DND-41 (cell line): ENCODE measurements at regions not wholly inside any gene's neighbourhood (a gene's known extent, or its start where the extent isn't known, plus 50 kb on each side); places are given as distances from the start of the nearest gene placed in this dataset.

ENCODE experiments used
- ATAC-seq: fragments of 200-7000 bp; cut with Tn5 transposase; 3 replicates; pipeline ENCODE4 v1.9.1; 2021; ENCODE audit warnings: low read depth; ENCODE audit not compliant: insufficient read depth
- DNase-seq: peaks from one replicate; pipeline ENCODE4 v3.0.0-alpha.2; 2020
- H2AFZ ChIP-seq: 2 replicates; pipeline ENCODE4 v1.6.0; 2012; ENCODE audit warnings: low read depth, low read length
- H3K27ac ChIP-seq: 2 replicates; pipeline ENCODE4 v1.5.1; 2012; ENCODE audit warnings: low read length, inconsistent platforms
- H3K27me3 ChIP-seq: fragments of 200-600 bp; sonication (generic); 2 replicates; pipeline ENCODE4 v1.6.0; 2012; ENCODE audit warnings: low read length, mild to moderate bottlenecking, inconsistent platforms; ENCODE audit not compliant: insufficient read depth, poor library complexity
- H3K36me3 ChIP-seq: 2 replicates; pipeline ENCODE4 v1.5.1; 2012; ENCODE audit warnings: low read length, inconsistent platforms; ENCODE audit not compliant: insufficient read depth
- H3K4me1 ChIP-seq: 2 replicates; pipeline ENCODE4 v1.5.1; 2012; ENCODE audit warnings: mild to moderate bottlenecking, low read length; ENCODE audit not compliant: insufficient read depth
- H3K4me2 ChIP-seq: 2 replicates; pipeline ENCODE4 v1.6.0; 2012; ENCODE audit warnings: mild to moderate bottlenecking, moderate library complexity, low read length, inconsistent platforms; ENCODE audit not compliant: insufficient read depth
- H3K4me3 ChIP-seq, 2 experiments: fragments of 200-600 bp in 1 of 2; shearing (Covaris generic) in 1 of 2; 2 replicates each; pipeline ENCODE4 v1.5.1; 2012 to 2016; ENCODE audit warnings: inconsistent platforms in 2 of 2, low read length in 2 of 2, mild to moderate bottlenecking in 2 of 2, low read depth in 1 of 2, moderate library complexity in 1 of 2
- H3K79me2 ChIP-seq: 2 replicates; pipeline ENCODE4 v1.6.0; 2012; ENCODE audit warnings: low read length, inconsistent platforms; ENCODE audit not compliant: insufficient read depth
- H3K9ac ChIP-seq: 2 replicates; pipeline ENCODE4 v1.6.0; 2012; ENCODE audit warnings: low read depth, mild to moderate bottlenecking, inconsistent platforms, low read length, moderate library complexity
- H3K9me3 ChIP-seq: 2 replicates; pipeline ENCODE4 v1.5.1; 2012; ENCODE audit warnings: low read length, moderate library complexity, mild to moderate bottlenecking, inconsistent platforms; ENCODE audit not compliant: insufficient read depth, severe bottlenecking
- H4K20me1 ChIP-seq: 2 replicates; pipeline ENCODE4 v1.6.0; 2012; ENCODE audit warnings: low read length; ENCODE audit not compliant: insufficient read depth
- EZH2 ChIP-seq: IDR thresholded peaks from 3 replicates; pipeline ENCODE4 v1.6.1; 2012; ENCODE audit warnings: borderline replicate concordance, low read depth, mild to moderate bottlenecking, moderate library complexity, low read length, inconsistent platforms; ENCODE audit not compliant: severe bottlenecking
- TF ChIP-seq, protein P1 (sequence below): IDR thresholded peaks from 2 replicates; pipeline ENCODE4 v1.5.1; 2012; ENCODE audit warnings: borderline replicate concordance, low read length, moderate library complexity, mild to moderate bottlenecking; ENCODE audit not compliant: poor library complexity, severe bottlenecking; ENCODE audit errors: extremely low read depth

DNA sequence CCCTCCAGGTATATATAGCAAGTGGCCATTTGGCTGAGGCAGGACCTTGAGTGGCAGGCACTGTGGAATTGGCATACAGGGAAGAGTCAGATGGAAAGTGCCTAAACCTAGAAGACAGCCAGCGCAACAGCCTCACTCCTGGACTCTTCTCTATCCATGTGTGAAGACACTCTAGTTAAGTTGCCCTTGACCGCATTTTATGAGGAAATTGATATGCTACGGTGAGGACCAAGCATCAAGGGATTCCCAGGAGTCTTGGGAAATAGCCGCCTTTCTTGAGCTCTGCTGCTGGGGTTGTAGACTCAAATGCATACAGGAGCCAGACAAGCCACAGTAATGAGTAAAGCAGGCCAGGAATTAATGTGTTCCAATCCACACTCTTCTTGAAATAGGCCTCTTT lies 145.9 kb upstream of the KAZN start:
- no peak overlapping the region for H3K27ac ChIP-seq
- H3K4me1 ChIP-seq, result no peaks in the 10 kb centered on the region
- no peak for ATAC-seq
- no peak overlapping the region for H2AFZ ChIP-seq
- H4K20me1 ChIP-seq, result no peaks in the 10 kb centered on the region
- H3K4me3 ChIP-seq, result no peak overlapping the region
- H3K27me3 ChIP-seq, result no peaks in the 10 kb centered on the region
- no peak overlapping the region for H3K4me2 ChIP-seq
- TF ChIP-seq, protein P1, sequence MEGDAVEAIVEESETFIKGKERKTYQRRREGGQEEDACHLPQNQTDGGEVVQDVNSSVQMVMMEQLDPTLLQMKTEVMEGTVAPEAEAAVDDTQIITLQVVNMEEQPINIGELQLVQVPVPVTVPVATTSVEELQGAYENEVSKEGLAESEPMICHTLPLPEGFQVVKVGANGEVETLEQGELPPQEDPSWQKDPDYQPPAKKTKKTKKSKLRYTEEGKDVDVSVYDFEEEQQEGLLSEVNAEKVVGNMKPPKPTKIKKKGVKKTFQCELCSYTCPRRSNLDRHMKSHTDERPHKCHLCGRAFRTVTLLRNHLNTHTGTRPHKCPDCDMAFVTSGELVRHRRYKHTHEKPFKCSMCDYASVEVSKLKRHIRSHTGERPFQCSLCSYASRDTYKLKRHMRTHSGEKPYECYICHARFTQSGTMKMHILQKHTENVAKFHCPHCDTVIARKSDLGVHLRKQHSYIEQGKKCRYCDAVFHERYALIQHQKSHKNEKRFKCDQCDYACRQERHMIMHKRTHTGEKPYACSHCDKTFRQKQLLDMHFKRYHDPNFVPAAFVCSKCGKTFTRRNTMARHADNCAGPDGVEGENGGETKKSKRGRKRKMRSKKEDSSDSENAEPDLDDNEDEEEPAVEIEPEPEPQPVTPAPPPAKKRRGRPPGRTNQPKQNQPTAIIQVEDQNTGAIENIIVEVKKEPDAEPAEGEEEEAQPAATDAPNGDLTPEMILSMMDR, result no peak
- no peak for TF ChIP-seq EZH2
- H3K9me3 ChIP-seq, result no peaks in the 10 kb centered on the region
- no peaks in the 10 kb centered on the region for H3K36me3 ChIP-seq
- H3K79me2 ChIP-seq, result no peaks in the 10 kb centered on the region
- no peak for DNase-seq
- no peak overlapping the region for H3K9ac ChIP-seq

DNA sequence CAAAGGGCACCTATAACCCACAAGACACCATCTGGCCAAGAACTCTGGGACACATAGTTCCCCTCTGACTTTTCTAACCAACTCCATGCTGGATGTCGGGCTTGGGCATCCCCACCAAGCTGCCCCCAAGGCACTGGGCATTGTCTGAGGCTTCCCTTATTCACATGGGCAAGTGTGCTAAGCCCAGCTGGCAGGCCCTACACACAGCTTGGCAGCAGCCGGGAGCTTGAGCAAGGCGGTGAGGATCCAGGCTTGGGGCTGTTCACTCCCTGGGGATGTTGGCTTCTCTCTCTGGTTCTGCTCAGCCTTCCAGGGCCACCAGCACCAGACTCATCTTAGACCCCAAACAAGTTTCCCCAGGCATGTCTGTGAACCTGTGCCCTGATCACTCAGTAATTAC lies 138.3 kb upstream of the KAZN start:
- Histone ChIP-seq H3K36me3 (no peaks in the 10 kb centered on the region), H2AFZ (no peak overlapping the region), H3K27me3 (no peaks in the 10 kb centered on the region), H3K4me1 (no peaks in the 10 kb centered on the region), H3K27ac (no peak overlapping the region), H3K9me3 (no peaks in the 10 kb centered on the region), H4K20me1 (no peaks in the 10 kb centered on the region), H3K79me2 (no peaks in the 10 kb centered on the region), H3K4me2 (no peak overlapping the region), H3K9ac (no peak overlapping the region), H3K4me3 (no peak overlapping the region)
- DNase-seq (no peak), ATAC-seq (no peak)
- TF ChIP-seq, protein P1, result no peak
- no peak for TF ChIP-seq EZH2

DNA sequence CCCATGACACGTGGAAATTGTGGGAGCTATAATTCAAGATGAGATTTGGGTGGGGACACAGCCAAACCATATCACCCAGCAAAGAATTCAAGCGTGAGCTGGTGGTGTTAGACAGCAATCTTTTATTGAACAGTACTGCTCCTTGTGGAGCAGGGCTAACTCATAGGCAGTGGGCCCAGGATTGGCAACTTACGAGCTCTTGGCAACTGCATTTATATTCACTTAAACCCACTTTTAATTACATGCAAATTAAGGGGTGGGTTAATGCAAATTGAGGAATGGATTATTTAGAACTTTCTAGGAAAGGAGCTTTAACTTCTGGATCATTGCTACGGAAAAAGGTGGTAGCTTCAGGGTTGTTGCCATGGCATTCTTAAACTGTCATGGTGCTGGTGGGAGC lies 135.6 kb upstream of the KAZN start:
- Histone ChIP-seq H2AFZ (no peak overlapping the region), H3K4me1 (no peaks in the 10 kb centered on the region), H3K4me3 (no peak overlapping the region), H4K20me1 (no peaks in the 10 kb centered on the region), H3K4me2 (no peak overlapping the region), H3K9me3 (no peaks in the 10 kb centered on the region), H3K36me3 (no peaks in the 10 kb centered on the region), H3K9ac (no peak overlapping the region), H3K27me3 (no peaks in the 10 kb centered on the region), H3K27ac (no peak overlapping the region), H3K79me2 (no peaks in the 10 kb centered on the region)
- ATAC-seq, result no peak
- TF ChIP-seq, protein P1, result no peak
- no peak for TF ChIP-seq EZH2
- DNase-seq, result no peak

DNA sequence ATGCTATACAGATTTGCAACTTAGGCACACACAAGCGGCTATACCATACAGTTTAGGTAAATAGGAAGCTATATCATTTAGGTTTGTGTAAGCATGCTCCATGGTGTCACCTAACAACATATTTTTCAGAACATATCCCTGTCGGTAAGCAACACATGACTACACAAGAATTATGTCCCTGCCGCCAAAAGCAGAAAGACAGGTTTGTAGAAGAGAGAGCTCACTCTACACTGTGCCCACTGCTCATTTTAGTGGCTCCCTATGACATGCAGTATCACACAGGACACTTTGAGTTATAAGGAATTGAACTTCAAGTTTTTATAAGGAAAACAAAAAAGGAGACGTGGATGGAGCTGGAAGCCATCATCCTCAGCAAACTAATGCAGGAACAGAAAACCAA lies 132.5 kb upstream of the KAZN start:
- DNase-seq (no peak), ATAC-seq (no peak)
- H3K36me3 ChIP-seq, result no peaks in the 10 kb centered on the region
- TF ChIP-seq EZH2, result no peak
- TF ChIP-seq, protein P1, result no peak
- no peak overlapping the region for H3K4me2 ChIP-seq
- no peaks in the 10 kb centered on the region for H4K20me1 ChIP-seq
- H3K79me2 ChIP-seq, result no peaks in the 10 kb centered on the region
- no peak overlapping the region for H3K9ac ChIP-seq
- H2AFZ ChIP-seq, result no peak overlapping the region
- H3K9me3 ChIP-seq, result no peaks in the 10 kb centered on the region
- H3K27ac ChIP-seq, result no peak overlapping the region
- no peak overlapping the region for H3K4me3 ChIP-seq
- H3K27me3 ChIP-seq, result no peaks in the 10 kb centered on the region
- no peaks in the 10 kb centered on the region for H3K4me1 ChIP-seq
